A673 (cell line): ENCODE measurements at regions not wholly inside any gene's neighbourhood (a gene's known extent, or its start where the extent isn't known, plus 50 kb on each side); places are given as distances from the start of the nearest gene placed in this dataset.

Source experiments
- CTCF ChIP-seq: fragments of 300-800, 200-600 bp; sonication (generic); conservative IDR thresholded peaks from 2 replicates; pipeline ENCODE4 v1.5.1; 2017; ENCODE audit warnings: low read depth, mild to moderate bottlenecking, antibody characterized with exemption, low read length, moderate library complexity, mixed read lengths
- EZH2 ChIP-seq: fragments of 200-600 bp; sonication (generic); IDR thresholded peaks from 2 replicates; pipeline ENCODE4 v1.6.1; 2017; ENCODE audit warnings: borderline replicate concordance, low read depth, mild to moderate bottlenecking, mixed read lengths, antibody characterized with exemption, low read length; ENCODE audit not compliant: poor library complexity, severe bottlenecking

GRCh38 chrX:39829965-39830364 is 267.8 kb downstream of the BCOR start:
- no peak for TF ChIP-seq CTCF
- TF ChIP-seq EZH2: no peak
